Stimulated activated CD8-positive, alpha-beta memory T cell treated with anti-CD3 and anti-CD28 coated beads, Interleukin-15, amount 100 ng/mL, for 48 hours (primary cell): ENCODE measurements at regions not wholly inside any gene's neighbourhood (a gene's known extent, or its start where the extent isn't known, plus 50 kb on each side); places are given as distances from the start of the nearest gene placed in this dataset.
"Not testable (repeated sequence)": the region's sequence is repeated elsewhere in the genome, so short reads cannot be mapped to it uniquely, and the experiment has no call there.

Experiments
- DNase-seq, 2 donors: peaks; one replicate each; pipeline ENCODE4 v3.0.0-alpha.2; 2020; ENCODE audit warnings: low read depth in 2 of 2

DNA sequence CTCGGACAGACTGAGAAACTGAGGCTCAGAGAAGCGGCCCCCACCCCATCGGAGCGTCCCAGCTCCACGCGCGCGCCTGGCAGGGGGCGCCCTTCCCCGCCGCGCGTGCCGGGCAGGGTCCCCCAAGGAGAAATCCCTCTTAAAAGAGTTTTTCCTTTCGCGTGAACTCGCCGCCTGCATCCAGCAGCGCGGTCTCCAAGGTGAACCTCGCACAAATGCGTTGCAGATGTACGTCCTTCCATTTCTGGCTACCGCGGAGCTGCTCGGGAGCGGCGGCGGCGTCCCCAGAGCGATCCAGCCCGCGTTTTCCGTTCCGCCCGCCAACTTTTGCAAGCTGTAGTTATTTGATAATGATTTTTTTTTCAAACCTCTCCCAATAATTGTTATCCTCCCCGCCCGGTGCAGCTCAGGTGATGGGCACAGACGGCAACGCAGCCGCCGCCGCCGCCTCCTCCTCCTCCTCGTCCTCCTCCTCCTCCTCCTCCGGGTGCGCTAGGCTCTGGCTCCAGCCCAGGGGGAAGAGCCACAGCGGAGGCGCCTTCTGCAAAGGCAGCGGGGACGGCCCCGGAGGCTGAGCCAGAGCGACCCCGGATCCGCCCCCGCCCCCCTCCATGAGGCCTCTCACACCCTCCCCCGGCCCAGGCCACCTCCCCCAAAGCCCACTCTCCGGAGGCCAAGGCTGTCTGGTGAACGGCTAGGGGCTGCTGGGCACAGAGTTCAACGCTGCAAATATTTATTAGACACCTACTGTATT lies 74.0 kb upstream of the CUX1 start:
- DNase-seq, result peak; percentile 31 to 32

DNA sequence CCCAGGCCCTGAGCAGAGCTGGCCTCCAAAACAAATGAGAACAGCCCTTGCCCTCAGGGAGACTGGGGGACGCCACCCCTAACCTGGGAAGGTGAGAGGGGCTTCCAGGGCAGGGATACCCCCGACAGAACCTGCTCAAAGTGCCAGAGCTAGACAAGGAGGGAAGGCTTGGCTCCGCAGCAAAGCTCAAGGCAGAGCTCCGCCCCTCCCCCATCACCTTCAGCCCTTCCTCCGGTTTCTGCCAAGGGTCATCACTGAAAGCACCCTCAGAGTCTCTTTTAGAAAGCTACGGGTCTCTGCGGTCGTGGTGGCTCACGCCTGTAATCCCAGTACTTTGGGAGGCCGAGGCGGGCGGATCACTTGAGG lies 73.4 kb upstream of the CUX1 start:
- no peak for DNase-seq

DNA sequence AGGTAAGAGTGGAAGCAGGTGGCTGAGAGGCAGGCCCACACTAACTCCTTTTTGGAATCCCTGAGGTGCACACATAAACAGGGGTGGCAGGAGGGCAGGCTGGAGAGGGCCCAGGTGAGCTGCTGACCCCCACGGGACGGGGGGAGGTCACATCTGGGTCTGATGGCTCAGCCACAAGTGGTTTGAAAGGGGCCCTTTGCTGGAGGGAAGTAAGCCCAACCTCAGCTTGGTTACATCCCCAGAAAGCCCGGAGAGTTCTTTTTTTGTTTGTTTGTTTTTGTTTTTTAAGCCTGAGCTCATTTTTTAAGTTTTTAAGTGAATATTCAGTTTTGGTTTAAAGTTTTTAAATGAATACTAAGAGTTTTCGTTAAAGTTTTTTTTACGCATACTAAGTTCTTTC lies 72.8 kb upstream of the CUX1 start:
- no peak for DNase-seq

DNA sequence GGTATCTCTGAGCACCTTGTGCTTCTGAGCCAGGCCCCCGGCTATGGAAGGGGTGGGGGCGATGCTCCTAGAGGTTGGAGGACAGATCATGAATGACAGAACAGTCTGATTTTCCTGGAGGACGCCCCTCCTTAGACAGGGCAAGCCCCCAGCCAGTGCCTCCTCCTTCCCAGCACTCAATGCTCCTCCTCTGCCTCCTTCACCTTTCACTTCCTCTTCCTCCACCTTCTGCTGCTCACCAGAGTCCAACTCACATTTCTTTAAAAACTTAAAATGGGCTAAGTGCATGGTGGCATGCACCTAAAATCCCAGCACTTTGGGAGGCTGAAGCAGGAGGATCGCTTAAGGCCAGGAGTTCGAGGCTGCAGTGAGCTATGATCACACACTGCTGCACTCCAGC lies 71.1 kb upstream of the CUX1 start:
- DNase-seq, result no peak

DNA sequence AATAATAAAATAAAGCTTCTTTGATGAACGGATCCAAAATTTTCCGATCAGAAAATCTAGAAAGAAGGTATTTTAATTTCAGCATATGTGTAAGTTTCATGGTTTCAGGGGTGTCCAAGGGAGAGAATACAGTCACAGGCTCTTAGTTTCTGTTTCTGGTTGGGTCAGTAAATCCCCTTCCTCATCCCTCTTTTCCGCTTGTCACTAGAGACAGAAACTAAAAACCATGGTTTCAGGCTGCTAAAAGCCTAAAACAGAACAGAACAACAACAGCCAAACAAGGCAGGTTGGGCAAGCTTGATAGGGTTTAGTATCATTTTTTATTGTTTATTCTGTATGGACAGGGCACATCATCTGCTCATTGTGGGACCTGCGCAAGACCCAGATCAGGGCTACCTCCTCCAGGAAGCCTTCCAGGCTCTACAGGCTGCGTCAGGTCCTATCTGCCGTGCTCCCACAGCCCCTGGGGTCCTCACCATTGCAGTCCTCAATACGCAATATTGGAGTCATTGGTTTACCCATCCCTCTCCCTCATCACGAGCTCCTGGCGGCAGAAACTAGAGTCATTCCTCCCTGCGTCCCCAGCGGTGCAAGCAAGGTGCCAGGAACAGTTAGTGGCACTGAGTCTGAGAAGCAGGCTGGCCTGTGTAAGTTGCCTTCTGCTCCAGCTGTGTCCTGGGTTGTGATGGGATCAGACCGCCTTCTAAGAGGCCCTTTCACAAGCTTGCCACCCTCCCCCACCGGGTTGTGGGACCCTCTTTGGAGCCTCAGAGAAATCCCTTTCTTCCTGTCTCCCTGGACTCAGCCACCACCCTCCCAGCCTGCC lies 70.2 kb upstream of the CUX1 start:
- DNase-seq, result no peak

DNA sequence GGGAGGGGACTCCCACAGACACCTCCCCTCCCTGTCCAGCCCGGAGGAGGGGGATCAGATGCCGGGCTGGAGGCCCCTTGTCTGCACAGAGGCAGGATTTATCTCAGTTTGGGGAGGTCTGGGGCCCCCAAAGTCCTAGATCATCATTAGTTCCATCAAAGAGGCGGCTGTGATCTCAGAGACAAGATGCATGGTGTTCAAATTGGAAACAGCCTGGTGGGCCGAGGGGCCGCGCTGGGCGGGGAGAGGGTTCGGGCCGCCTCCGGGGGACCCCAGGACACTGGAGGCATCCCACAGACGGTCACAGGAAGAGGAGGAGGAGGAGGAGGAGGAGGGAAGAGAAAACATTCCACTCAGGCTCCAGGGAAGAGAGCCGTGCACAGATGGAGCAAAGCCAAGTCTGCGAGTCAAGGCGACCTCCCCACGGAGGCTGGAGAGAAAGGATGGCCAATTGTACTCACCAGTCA lies 69.5 kb upstream of the CUX1 start:
- no peak for DNase-seq

DNA sequence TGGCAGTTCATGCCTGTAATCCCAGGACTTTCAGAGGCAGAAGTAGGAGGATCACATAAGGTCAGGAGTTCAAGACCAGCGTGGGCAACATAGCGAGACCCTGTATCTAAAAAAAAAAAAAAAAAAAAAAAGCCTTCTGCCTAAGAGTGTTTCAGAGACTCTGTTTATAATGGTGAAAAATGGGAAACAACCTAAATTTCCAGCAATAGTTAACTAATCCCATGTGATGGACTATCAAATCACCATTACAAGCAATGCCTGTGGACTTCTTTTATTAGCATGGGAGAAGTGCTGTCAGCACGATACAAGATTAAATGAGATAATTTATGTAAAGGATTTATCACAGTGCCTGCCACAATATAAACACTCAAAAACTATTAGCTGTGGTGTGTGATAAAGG lies 67.5 kb upstream of the CUX1 start:
- no peak for DNase-seq

DNA sequence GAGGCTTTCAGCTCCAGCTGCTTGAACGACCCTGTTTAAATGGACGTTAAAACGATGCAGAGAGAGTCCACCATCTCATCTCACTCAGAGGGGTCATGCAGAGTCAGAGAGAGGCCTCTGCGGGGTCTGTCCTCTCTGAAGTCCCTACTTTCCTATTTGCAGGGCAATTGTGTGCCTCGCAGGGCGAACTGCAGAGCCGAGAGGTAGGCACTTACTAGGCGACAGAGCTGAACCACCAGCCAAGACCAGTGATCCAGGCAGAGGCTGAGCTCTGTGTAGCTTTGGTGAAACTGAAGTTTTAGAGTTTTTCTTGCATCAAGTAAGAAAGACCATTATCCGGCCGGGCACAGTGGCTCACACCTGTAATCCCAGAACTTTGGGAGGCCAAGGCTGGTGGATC lies 64.1 kb upstream of the CUX1 start:
- DNase-seq, result no peak

DNA sequence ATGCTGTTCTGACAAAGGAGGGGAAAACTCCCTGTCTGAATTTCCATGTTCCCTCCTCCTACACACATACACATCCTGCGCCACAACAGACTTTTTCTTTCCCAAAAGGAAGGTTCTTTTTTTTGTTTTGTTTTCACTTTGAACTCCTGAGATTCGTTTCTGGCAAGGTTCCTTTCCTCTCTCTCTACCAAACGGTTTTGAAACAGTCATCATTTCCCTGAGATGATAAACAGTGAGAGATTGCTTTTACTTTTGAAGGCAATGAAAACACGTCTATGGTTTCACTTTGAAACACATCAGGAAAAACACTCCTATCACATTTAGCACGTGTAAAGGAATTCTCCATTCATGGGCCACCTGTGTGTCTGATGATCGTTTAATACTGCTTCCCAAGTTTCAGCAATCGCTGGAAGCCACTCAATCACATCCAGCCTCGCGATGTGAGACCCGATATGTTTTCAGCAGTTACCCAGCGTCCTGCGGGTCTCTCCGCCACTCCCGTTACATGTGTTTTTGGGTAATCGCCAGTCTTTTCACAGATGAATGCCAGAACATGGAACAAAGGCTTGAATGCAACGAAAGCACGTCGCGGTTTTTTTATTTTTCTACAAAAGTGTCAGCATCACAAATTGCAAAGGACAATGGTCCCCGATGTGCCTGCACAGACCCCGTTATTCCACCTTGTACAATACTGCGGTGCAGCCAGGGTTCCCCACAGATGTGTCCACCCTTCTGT lies 62.8 kb upstream of the CUX1 start:
- no peak for DNase-seq

DNA sequence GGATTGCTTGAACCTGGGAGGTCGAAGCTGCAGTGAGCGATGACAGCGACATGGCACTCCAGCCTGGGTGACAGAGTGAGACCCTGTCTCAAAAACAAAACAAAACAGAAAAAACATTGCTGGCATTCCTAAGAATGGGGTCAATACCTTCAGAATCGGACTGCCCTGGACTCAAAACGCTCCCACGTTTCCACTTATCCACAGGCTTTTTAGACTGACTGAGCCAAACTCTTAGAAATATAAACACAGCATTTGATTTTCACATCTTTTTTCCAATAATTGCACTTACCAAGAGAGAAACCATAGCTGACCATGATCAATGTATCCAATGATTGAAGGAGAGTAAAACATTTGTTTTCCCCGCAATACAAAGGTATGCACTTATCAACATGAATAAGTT lies 59.5 kb upstream of the CUX1 start:
- DNase-seq, result no peak

DNA sequence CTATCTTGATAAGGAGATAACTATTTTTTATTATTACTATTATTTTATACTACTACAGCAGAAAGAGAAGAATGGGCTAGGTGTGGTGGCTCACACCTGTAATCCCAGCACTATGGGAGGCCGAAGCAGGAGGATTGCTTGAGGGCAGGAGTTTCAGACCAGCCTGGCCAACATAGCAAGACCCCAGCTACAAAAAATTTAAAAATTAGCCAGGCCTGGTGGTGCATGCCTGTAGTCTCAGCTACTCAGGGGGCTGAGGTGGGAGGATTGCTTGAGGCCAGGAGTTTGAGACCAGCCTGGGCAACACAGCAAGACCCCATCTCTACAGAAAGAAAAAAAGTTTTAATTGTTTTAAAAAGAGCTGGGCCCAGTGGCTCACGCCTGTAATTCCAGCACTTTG lies 58.9 kb upstream of the CUX1 start:
- DNase-seq, result not testable (repeated sequence)

DNA sequence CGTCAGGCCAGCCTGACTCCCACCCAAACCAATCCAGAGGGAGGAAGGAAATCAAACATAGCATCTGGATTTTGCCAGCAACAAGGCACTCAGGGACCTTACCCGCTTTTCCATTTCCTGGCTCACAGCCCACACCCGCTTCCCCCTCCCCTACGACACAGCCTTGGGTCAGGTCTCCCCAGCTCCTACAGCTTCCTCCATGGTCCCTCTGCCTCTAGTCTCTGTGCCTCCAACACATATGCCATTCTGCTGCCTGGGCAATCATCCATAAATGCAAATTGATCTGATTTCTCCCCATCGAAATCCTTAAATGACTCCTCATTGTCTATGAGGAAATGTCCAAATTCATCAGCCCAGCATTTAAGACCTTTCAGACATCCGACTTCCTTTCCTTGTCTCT lies 53.2 kb upstream of the CUX1 start:
- DNase-seq, result no peak

DNA sequence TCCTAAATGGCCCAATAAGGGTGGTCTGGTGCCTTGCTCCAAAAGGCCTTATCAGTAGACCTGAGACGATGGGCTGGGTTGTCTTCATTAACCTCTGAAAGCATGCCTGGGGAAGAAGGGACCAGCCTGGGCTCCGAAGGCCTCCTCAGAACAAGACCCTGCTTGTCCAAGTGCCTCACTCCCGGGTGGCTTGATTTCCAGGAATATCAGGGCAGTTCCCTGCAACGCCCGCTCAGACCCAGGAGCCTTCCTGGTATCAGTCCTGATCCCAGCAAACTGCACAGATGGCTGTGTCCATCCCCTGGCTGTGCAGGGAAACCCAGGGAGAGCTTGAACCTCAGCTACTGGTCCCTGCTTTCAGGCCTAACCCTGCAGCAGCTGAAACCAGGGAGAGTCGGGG lies 49.9 kb upstream of the CUX1 start:
- no peak for DNase-seq
